B cell (primary cell): ENCODE measurements at regions not wholly inside any gene's neighbourhood (a gene's known extent, or its start where the extent isn't known, plus 50 kb on each side); places are given as distances from the start of the nearest gene placed in this dataset.

ENCODE experiments used
- CTCF ChIP-seq: fragments of 200-600 bp; IDR thresholded peaks from one replicate; pipeline ENCODE4 v1.8.0; 2022; ENCODE audit warnings: antibody characterized with exemption, mild to moderate bottlenecking
- EZH2 ChIP-seq: IDR thresholded peaks from 2 replicates; pipeline ENCODE4 v1.6.1; 2012; ENCODE audit warnings: borderline replicate concordance, low read depth, mild to moderate bottlenecking, moderate library complexity, low read length; ENCODE audit not compliant: insufficient read depth, poor library complexity, severe bottlenecking

GRCh38 chr4:147040874-147041273 is 95.2 kb upstream of the TTC29 start:
- TF ChIP-seq CTCF (no peak), EZH2 (no peak)
